ENCODE measurements at regions not wholly inside any gene's neighbourhood (a gene's known extent, or its start where the extent isn't known, plus 50 kb on each side); places are given as distances from the start of the nearest gene placed in this dataset.

- intact Hi-C loops (cut with micrococcal nuclease; ENCODE audit: unreplicated experiment) (no loop called here), in situ Hi-C loops (cut with HindIII; ENCODE audit: low pct_unique_long_range_greater_than_20kb, low sequenced_read_pairs) (no loop called here)
- BruUV-seq (replicated peaks): no TSS peak
- Histone ChIP-seq H3K27me3 (ENCODE audit: control insufficient read depth, insufficient read depth, low read length) (no peaks in the 10 kb centered on the region; the same call in 1 of the 2 replicates), H3K4me1 (ENCODE audit: control insufficient read depth, insufficient read depth, low read length) (no peaks in the 10 kb centered on the region), H3K36me3 (ENCODE audit: control insufficient read depth, insufficient read depth, low read length) (no peaks in the 10 kb centered on the region), H3K27ac (ENCODE audit: low read length) (no peak overlapping the region), H3K9me3 (ENCODE audit: control insufficient read depth, insufficient read depth, low read depth, low read length) (no peaks in the 10 kb centered on the region), H3K4me3 (ENCODE audit: low read depth in 2 of 2, low read length in 2 of 2) (no peak overlapping the region)
- POLR2A ChIA-PET: interaction anchor here (0.6 kb wide), 1 partner anchor 96 kb away, joined by 4 read pairs; no protein-coding TSS in a partner anchor
- DNase-seq (ENCODE audit: low read depth, low spot score) (no peak), ATAC-seq (no peak)
- no peak for TF ChIP-seq SIN3A (IDR thresholded peaks at IDR 0.05; ENCODE audit: borderline replicate concordance, insufficient read depth, low read depth, low read length)
- TF ChIP-seq, protein P1, sequence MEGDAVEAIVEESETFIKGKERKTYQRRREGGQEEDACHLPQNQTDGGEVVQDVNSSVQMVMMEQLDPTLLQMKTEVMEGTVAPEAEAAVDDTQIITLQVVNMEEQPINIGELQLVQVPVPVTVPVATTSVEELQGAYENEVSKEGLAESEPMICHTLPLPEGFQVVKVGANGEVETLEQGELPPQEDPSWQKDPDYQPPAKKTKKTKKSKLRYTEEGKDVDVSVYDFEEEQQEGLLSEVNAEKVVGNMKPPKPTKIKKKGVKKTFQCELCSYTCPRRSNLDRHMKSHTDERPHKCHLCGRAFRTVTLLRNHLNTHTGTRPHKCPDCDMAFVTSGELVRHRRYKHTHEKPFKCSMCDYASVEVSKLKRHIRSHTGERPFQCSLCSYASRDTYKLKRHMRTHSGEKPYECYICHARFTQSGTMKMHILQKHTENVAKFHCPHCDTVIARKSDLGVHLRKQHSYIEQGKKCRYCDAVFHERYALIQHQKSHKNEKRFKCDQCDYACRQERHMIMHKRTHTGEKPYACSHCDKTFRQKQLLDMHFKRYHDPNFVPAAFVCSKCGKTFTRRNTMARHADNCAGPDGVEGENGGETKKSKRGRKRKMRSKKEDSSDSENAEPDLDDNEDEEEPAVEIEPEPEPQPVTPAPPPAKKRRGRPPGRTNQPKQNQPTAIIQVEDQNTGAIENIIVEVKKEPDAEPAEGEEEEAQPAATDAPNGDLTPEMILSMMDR (IDR thresholded peaks at IDR 0.05): no peak
- CTCF ChIA-PET: no interaction called here
Measured at GRCh38 chr18:24922491-24922890, 429.5 kb downstream of the ZNF521 start.

- intact Hi-C loops (cut with micrococcal nuclease; ENCODE audit: unreplicated experiment): no loop called here
- ATAC-seq: no peak
- no TSS peak for BruUV-seq (replicated peaks)
Measured at GRCh38 chr18:24923138-24923537, 428.8 kb downstream of the ZNF521 start.

More at GRCh38 chr18:24923138-24923537, 428.8 kb downstream of the ZNF521 start:
- in situ Hi-C loops (cut with HindIII; ENCODE audit: low pct_unique_long_range_greater_than_20kb, low sequenced_read_pairs): no loop called here
- ChIA-PET CTCF (no interaction called here), POLR2A (no interaction called here)
- Histone ChIP-seq H3K27ac (ENCODE audit: low read length) (no peak overlapping the region), H3K4me1 (ENCODE audit: control insufficient read depth, insufficient read depth, low read length) (no peaks in the 10 kb centered on the region), H3K36me3 (ENCODE audit: control insufficient read depth, insufficient read depth, low read length) (no peaks in the 10 kb centered on the region), H3K27me3 (ENCODE audit: control insufficient read depth, insufficient read depth, low read length) (no peaks in the 10 kb centered on the region; the same call in 1 of the 2 replicates), H3K4me3 (ENCODE audit: low read depth in 2 of 2, low read length in 2 of 2) (no peak overlapping the region), H3K9me3 (ENCODE audit: control insufficient read depth, insufficient read depth, low read depth, low read length) (no peaks in the 10 kb centered on the region)
- TF ChIP-seq POLR2AphosphoS5 (IDR thresholded peaks at IDR 0.05; ENCODE audit: low read depth, low read length): no peak
- TF ChIP-seq TCF7L2 (IDR thresholded peaks at IDR 0.05; ENCODE audit: low read depth, low read length): no peak
- TF ChIP-seq REST (IDR thresholded peaks at IDR 0.05; ENCODE audit: insufficient read depth in 1 of 2, low read depth in 2 of 2, low read length in 1 of 2): no peak
- TF ChIP-seq SIN3A (IDR thresholded peaks at IDR 0.05; ENCODE audit: borderline replicate concordance, insufficient read depth, low read depth, low read length): no peak
- TF ChIP-seq, protein P1 (IDR thresholded peaks at IDR 0.05): no peak
- DNase-seq (ENCODE audit: low read depth, low spot score): no peak
